ENCODE measurements at regions not wholly inside any gene's neighbourhood (a gene's known extent, or its start where the extent isn't known, plus 50 kb on each side); places are given as distances from the start of the nearest gene placed in this dataset.

- Histone ChIP-seq H3K79me2 (ENCODE audit: insufficient read depth) (no peaks in the 10 kb centered on the region), H3K27ac (no peak overlapping the region), H3K4me1 (ENCODE audit: insufficient read depth) (peaks cover 21% of the 10 kb centered on the region), H3K36me3 (ENCODE audit: low read depth) (no peaks in the 10 kb centered on the region), H2AFZ (peak overlapping the region; percentile 80), H3K9ac (peak overlapping the region; percentile 50; the same call in 1 of the 2 replicates), H3K4me2 (ENCODE audit: unreplicated experiment) (peak overlapping the region; percentile 31), H3K27me3 (replicated peaks; ENCODE audit: insufficient read depth) (no peaks in the 10 kb centered on the region), H3K4me3 (no peak overlapping the region), H3K9me3 (ENCODE audit: low read depth) (no peaks in the 10 kb centered on the region), H3F3A (ENCODE audit: insufficient read depth) (peaks cover 15% of the 10 kb centered on the region), H4K20me1 (ENCODE audit: insufficient read depth) (no peaks in the 10 kb centered on the region), H3K9me2 (ENCODE audit: insufficient read depth) (no peaks in the 10 kb centered on the region)
- TF ChIP-seq EZH2 (IDR thresholded peaks at IDR 0.05; ENCODE audit: insufficient read depth, poor library complexity, severe bottlenecking) (no peak), EZH2phosphoT487 (IDR thresholded peaks at IDR 0.05; ENCODE audit: insufficient read depth, low read depth) (no peak)
- in situ Hi-C loops (cut with MboI): loop anchor here (10.0 kb wide), 1 partner anchor 261 kb away; no protein-coding TSS in a partner anchor
- 91 to 93% methylated on average over 11 of the region's 11 CpGs for WGBS, 2 experiments (ENCODE audit: low coverage in 1 of 2, low lambda C conversion rate in 2 of 2, missing lambda C conversion rate in 2 of 2)
- DNase-seq: no peak
Measured at GRCh38 chr2:48105848-48106247, 199.6 kb upstream of the FBXO11 start.

- WGBS, 2 experiments (ENCODE audit: low coverage in 1 of 2, low lambda C conversion rate in 2 of 2, missing lambda C conversion rate in 2 of 2): 42 to 43% methylated on average over 9 of the region's 9 CpGs
- Histone ChIP-seq H2AFZ (peak overlapping the region; percentile 24), H4K20me1 (ENCODE audit: insufficient read depth) (no peaks in the 10 kb centered on the region), H3K79me2 (ENCODE audit: insufficient read depth) (no peaks in the 10 kb centered on the region), H3K9me2 (ENCODE audit: insufficient read depth) (no peaks in the 10 kb centered on the region), H3K9ac (peak overlapping the region; percentile 60), H3K27me3 (replicated peaks; ENCODE audit: insufficient read depth) (no peaks in the 10 kb centered on the region), H3K4me2 (ENCODE audit: unreplicated experiment) (peak overlapping the region; percentile 43), H3K27ac (peak overlapping the region; percentile 91), H3K36me3 (ENCODE audit: low read depth) (no peaks in the 10 kb centered on the region), H3K4me3 (peak overlapping the region; percentile 47; the same call in 1 of the 2 replicates), H3K4me1 (ENCODE audit: insufficient read depth) (peaks cover 25% of the 10 kb centered on the region), H3F3A (ENCODE audit: insufficient read depth) (peaks cover 15% of the 10 kb centered on the region), H3K9me3 (ENCODE audit: low read depth) (no peaks in the 10 kb centered on the region)
- no peak for TF ChIP-seq EZH2 (IDR thresholded peaks at IDR 0.05; ENCODE audit: insufficient read depth, poor library complexity, severe bottlenecking)
- no peak for TF ChIP-seq EZH2phosphoT487 (IDR thresholded peaks at IDR 0.05; ENCODE audit: insufficient read depth, low read depth)
- in situ Hi-C loops (cut with MboI): loop anchor here (10.0 kb wide), 1 partner anchor 263 kb away; no protein-coding TSS in a partner anchor
- peak; percentile 90 for DNase-seq
Measured at GRCh38 chr2:48107326-48107925, 201.1 kb upstream of the FBXO11 start.

GRCh38 chr2:48108455-48108854 lies 202.2 kb upstream of the FBXO11 start:
- Histone ChIP-seq H3K36me3 (ENCODE audit: low read depth) (no peaks in the 10 kb centered on the region), H3K9me2 (ENCODE audit: insufficient read depth) (no peaks in the 10 kb centered on the region), H3K9ac (no peak overlapping the region), H3K27ac (no peak overlapping the region), H3K4me1 (ENCODE audit: insufficient read depth) (peaks cover 26% of the 10 kb centered on the region), H4K20me1 (ENCODE audit: insufficient read depth) (no peaks in the 10 kb centered on the region), H3K9me3 (ENCODE audit: low read depth) (no peaks in the 10 kb centered on the region), H3K79me2 (ENCODE audit: insufficient read depth) (no peaks in the 10 kb centered on the region), H3F3A (ENCODE audit: insufficient read depth) (peaks cover 19% of the 10 kb centered on the region), H3K4me2 (ENCODE audit: unreplicated experiment) (no peak overlapping the region), H3K27me3 (replicated peaks; ENCODE audit: insufficient read depth) (no peaks in the 10 kb centered on the region), H2AFZ (no peak overlapping the region), H3K4me3 (no peak overlapping the region)
- TF ChIP-seq EZH2phosphoT487 (IDR thresholded peaks at IDR 0.05; ENCODE audit: insufficient read depth, low read depth): no peak
- no peak for TF ChIP-seq EZH2 (IDR thresholded peaks at IDR 0.05; ENCODE audit: insufficient read depth, poor library complexity, severe bottlenecking)
- 87 to 88% methylated on average over 1 of the region's 1 CpG for WGBS, 2 experiments (ENCODE audit: low coverage in 1 of 2, low lambda C conversion rate in 2 of 2, missing lambda C conversion rate in 2 of 2)
- in situ Hi-C loops (cut with MboI): loop anchor here (10.0 kb wide), 1 partner anchor 264 kb away; no protein-coding TSS in a partner anchor
- no peak for DNase-seq

- peaks cover 19% of the 10 kb centered on the region for H3F3A ChIP-seq (ENCODE audit: insufficient read depth)
- H3K27ac ChIP-seq: no peak overlapping the region
- H3K9ac ChIP-seq: no peak overlapping the region
- no peaks in the 10 kb centered on the region for H4K20me1 ChIP-seq (ENCODE audit: insufficient read depth)
- H3K27me3 ChIP-seq (replicated peaks; ENCODE audit: insufficient read depth): no peaks in the 10 kb centered on the region
- peak overlapping the region; percentile 88; the same call in 1 of the 2 replicates for H2AFZ ChIP-seq
- in situ Hi-C loops (cut with MboI): loop anchor here (10.0 kb wide), 1 partner anchor 265 kb away; no protein-coding TSS in a partner anchor
- H3K9me3 ChIP-seq (ENCODE audit: low read depth): no peaks in the 10 kb centered on the region
- DNase-seq: no peak
- TF ChIP-seq EZH2 (IDR thresholded peaks at IDR 0.05; ENCODE audit: insufficient read depth, poor library complexity, severe bottlenecking): no peak
- no peak for TF ChIP-seq EZH2phosphoT487 (IDR thresholded peaks at IDR 0.05; ENCODE audit: insufficient read depth, low read depth)
- H3K79me2 ChIP-seq (ENCODE audit: insufficient read depth): no peaks in the 10 kb centered on the region
- 90 to 92% methylated on average over 4 of the region's 4 CpGs for WGBS, 2 experiments (ENCODE audit: low coverage in 1 of 2, low lambda C conversion rate in 2 of 2, missing lambda C conversion rate in 2 of 2)
- H3K36me3 ChIP-seq (ENCODE audit: low read depth): no peaks in the 10 kb centered on the region
- no peaks in the 10 kb centered on the region for H3K9me2 ChIP-seq (ENCODE audit: insufficient read depth)
- H3K4me2 ChIP-seq (ENCODE audit: unreplicated experiment): no peak overlapping the region
- peaks cover 30% of the 10 kb centered on the region for H3K4me1 ChIP-seq (ENCODE audit: insufficient read depth)
- no peak overlapping the region for H3K4me3 ChIP-seq
Measured at GRCh38 chr2:48109491-48110204, 203.3 kb upstream of the FBXO11 start.

Data from GM23248 (cell line).